Activated CD8-positive, alpha-beta memory T cell treated with anti-CD3 and anti-CD28 coated beads, Interleukin-2, amount 10 ng/mL, durations not matched to agents 7 days and 5 days (primary cell): ENCODE measurements at regions not wholly inside any gene's neighbourhood (a gene's known extent, or its start where the extent isn't known, plus 50 kb on each side); places are given as distances from the start of the nearest gene placed in this dataset.

ENCODE experiments used
- ATAC-seq: fragments of 150-1000 bp; cut with Tn5 transposase; one replicate; pipeline ENCODE4 v1.10.0; 2021; ENCODE audit warnings: moderate library complexity
- CTCF ChIA-PET: fragments of 350-600 bp; sonication (Branson Sonifier 250); formaldehyde crosslinking; loops from one replicate; lab custom pipeline; 2021; ENCODE audit warnings: antibody characterized with exemption; lab: Charles Lee
- DNase-seq: peaks from one replicate; pipeline ENCODE4 v3.0.0-alpha.2; 2020
- H3K27ac Mint-ChIP-seq: one replicate; pipeline ENCODE4 v1.8.0; 2021; ENCODE audit warnings: mild to moderate bottlenecking, mixed read lengths
- H3K27me3 Mint-ChIP-seq: one replicate; pipeline ENCODE4 v1.8.0; 2021; ENCODE audit warnings: mixed read lengths
- H3K36me3 Mint-ChIP-seq: one replicate; pipeline ENCODE4 v1.8.0; 2021; ENCODE audit warnings: mild to moderate bottlenecking, mixed read lengths
- H3K4me1 Mint-ChIP-seq: one replicate; pipeline ENCODE4 v1.8.0; 2021; ENCODE audit warnings: mixed read lengths
- H3K4me3 Mint-ChIP-seq: one replicate; pipeline ENCODE4 v1.8.0; 2021; ENCODE audit warnings: mild to moderate bottlenecking, moderate library complexity, mixed read lengths
- H3K9me3 Mint-ChIP-seq: one replicate; pipeline ENCODE4 v1.8.0; 2022; ENCODE audit warnings: low read depth, mixed read lengths

DNA sequence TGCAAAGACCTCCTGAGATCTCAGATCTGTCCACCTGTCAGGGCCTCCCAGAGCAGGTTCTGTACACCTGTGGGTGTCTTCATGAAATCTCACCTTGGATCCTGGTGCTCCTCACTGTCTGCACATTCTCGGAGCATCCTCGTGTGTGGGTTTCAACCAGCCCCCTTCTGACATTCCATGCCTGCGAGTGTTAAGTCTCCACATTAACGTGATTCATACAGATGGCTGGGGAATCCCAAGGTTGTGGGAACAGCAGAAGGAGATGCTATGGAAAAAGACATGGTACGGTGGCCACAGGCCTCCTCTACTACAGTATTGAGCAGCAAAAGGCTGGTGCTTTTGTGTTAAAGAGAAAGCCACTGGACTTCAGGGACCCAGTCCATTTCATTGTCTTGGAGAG, 556.5 kb downstream of the DHX35 start:
- Mint-ChIP-seq H3K36me3 (no peaks in the 10 kb centered on the region), H3K9me3 (no peaks in the 10 kb centered on the region), H3K4me1 (no peaks in the 10 kb centered on the region), H3K27me3 (no peaks in the 10 kb centered on the region), H3K27ac (no peak overlapping the region), H3K4me3 (no peak overlapping the region)
- CTCF ChIA-PET: no interaction called here
- DNase-seq (no peak), ATAC-seq (no peak)

- Mint-ChIP-seq H3K4me3 (no peak overlapping the region), H3K27ac (no peak overlapping the region), H3K36me3 (no peaks in the 10 kb centered on the region), H3K4me1 (no peaks in the 10 kb centered on the region), H3K9me3 (no peaks in the 10 kb centered on the region), H3K27me3 (no peaks in the 10 kb centered on the region)
- CTCF ChIA-PET: no interaction called here
- no peak for DNase-seq
- ATAC-seq: no peak
These were observed 554.8 kb downstream of the DHX35 start for GRCh38 chr20:39516964-39517363.

DNA sequence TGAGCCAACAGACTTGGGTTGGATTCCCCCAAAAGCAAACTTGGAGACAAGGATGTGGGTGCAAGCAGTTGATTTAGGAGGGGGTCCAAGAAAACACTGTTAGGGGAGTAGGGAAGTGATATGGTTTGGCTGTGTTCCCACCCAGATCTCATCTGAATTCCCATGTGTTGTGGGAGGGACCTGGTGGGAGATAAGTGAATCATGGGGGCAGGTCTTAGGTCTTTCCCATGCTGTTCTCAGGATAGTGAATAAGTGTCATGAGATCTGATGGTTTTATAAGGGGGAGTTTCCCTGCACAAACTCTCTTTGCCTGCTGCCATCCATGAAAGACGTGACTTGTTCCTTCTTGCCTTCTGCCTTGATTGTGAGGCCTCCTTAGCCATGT, 542.6 kb downstream of the DHX35 start:
- H3K27me3 Mint-ChIP-seq: no peaks in the 10 kb centered on the region
- no peak overlapping the region for H3K4me3 Mint-ChIP-seq
- no peaks in the 10 kb centered on the region for H3K4me1 Mint-ChIP-seq
- ATAC-seq (no peak), DNase-seq (no peak)
- no peak overlapping the region for H3K27ac Mint-ChIP-seq
- CTCF ChIA-PET: no interaction called here
- no peaks in the 10 kb centered on the region for H3K36me3 Mint-ChIP-seq
- H3K9me3 Mint-ChIP-seq: no peaks in the 10 kb centered on the region

GRCh38 chr20:39503902-39504709, 542.0 kb downstream of the DHX35 start:
- CTCF ChIA-PET: no interaction called here
- H3K4me3 Mint-ChIP-seq: no peak overlapping the region

GRCh38 chr20:39492223-39492797, 530.2 kb downstream of the DHX35 start:
- no peak for DNase-seq
- H3K36me3 Mint-ChIP-seq: no peaks in the 10 kb centered on the region
- no peak overlapping the region for H3K4me3 Mint-ChIP-seq
- CTCF ChIA-PET: no interaction called here
- no peaks in the 10 kb centered on the region for H3K4me1 Mint-ChIP-seq
- H3K27me3 Mint-ChIP-seq: no peaks in the 10 kb centered on the region
- H3K9me3 Mint-ChIP-seq: peaks cover 2% of the 10 kb centered on the region
- no peak for ATAC-seq
- no peak overlapping the region for H3K27ac Mint-ChIP-seq

More at GRCh38 chr20:39503902-39504709, 542.0 kb downstream of the DHX35 start:
- Mint-ChIP-seq H3K27ac (no peak overlapping the region), H3K36me3 (no peaks in the 10 kb centered on the region), H3K27me3 (no peaks in the 10 kb centered on the region), H3K4me1 (no peaks in the 10 kb centered on the region), H3K9me3 (no peaks in the 10 kb centered on the region)
- DNase-seq: no peak
- no peak for ATAC-seq

DNA sequence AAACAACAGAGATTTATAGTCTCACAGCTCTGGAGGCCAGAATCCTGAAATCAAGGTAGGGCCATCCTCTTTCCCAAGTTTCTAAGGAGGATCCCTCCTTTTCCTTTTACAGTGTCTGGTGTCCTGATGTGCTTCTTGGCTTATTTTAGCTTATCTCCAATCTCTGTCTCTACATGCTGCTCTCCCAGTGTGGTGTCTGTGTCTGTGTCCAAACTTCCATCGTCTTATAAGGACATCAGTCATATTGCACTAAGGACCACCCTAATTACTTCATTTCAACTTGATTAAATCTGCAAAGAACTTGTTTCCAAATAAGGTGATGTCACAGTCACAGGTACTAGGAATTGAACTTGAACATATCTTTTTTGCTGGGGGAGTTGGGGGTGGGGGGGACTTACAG, 529.6 kb downstream of the DHX35 start:
- Mint-ChIP-seq H3K27ac (no peak overlapping the region), H3K36me3 (no peaks in the 10 kb centered on the region), H3K9me3 (peaks cover 2% of the 10 kb centered on the region), H3K27me3 (no peaks in the 10 kb centered on the region), H3K4me3 (no peak overlapping the region), H3K4me1 (no peaks in the 10 kb centered on the region)
- CTCF ChIA-PET: no interaction called here
- ATAC-seq (no peak), DNase-seq (no peak)

DNA sequence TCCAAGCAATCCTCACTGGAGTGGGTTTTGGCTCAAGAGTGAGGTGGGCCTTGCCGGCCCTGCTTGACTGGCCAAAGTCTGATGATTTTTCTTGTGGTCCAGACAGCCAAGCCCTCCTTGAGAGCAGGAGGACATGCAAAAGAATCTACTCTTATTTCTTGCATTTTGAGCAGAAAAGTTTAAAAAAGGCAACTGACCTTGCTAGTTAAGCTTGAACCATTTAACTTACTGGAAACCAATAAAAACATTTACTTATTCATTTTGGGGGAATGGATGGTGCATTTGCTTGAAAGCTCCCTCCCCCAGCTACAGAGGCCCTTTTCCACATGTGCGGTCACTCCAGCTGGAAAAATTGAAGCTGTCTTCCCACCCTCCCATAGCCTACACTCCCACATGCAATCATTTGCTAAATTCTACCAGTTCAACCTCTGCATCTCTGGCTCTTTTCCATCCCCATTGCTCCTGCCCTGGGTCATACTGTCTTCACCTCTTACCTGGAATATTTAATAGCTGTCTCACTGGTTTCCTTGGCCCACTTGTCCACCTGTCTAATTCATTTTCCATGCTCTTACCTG, 527.9 kb downstream of the DHX35 start:
- Mint-ChIP-seq H3K27me3 (no peaks in the 10 kb centered on the region), H3K27ac (no peak overlapping the region), H3K9me3 (peaks cover 2% of the 10 kb centered on the region), H3K36me3 (no peaks in the 10 kb centered on the region), H3K4me3 (no peak overlapping the region), H3K4me1 (no peaks in the 10 kb centered on the region)
- DNase-seq: no peak
- CTCF ChIA-PET: no interaction called here
- ATAC-seq: no peak

- DNase-seq (no peak), ATAC-seq (no peak)
- Mint-ChIP-seq H3K4me3 (no peak overlapping the region), H3K27me3 (no peaks in the 10 kb centered on the region), H3K4me1 (no peaks in the 10 kb centered on the region), H3K36me3 (no peaks in the 10 kb centered on the region), H3K27ac (no peak overlapping the region), H3K9me3 (no peaks in the 10 kb centered on the region)
- CTCF ChIA-PET: no interaction called here
These were observed 518.3 kb downstream of the DHX35 start for GRCh38 chr20:39480276-39481043.

GRCh38 chr20:39479196-39479810, 517.2 kb downstream of the DHX35 start:
- DNase-seq: no peak
- Mint-ChIP-seq H3K27me3 (no peaks in the 10 kb centered on the region), H3K36me3 (no peaks in the 10 kb centered on the region), H3K4me1 (no peaks in the 10 kb centered on the region), H3K9me3 (no peaks in the 10 kb centered on the region), H3K27ac (no peak overlapping the region), H3K4me3 (no peak overlapping the region)
- CTCF ChIA-PET: no interaction called here
- no peak for ATAC-seq

GRCh38 chr20:39474879-39475278, 512.7 kb downstream of the DHX35 start:
- CTCF ChIA-PET: no interaction called here
- H3K27ac Mint-ChIP-seq: no peak overlapping the region
- no peaks in the 10 kb centered on the region for H3K36me3 Mint-ChIP-seq
- no peak for DNase-seq
- no peaks in the 10 kb centered on the region for H3K27me3 Mint-ChIP-seq
- H3K9me3 Mint-ChIP-seq: no peaks in the 10 kb centered on the region
- no peak for ATAC-seq
- no peaks in the 10 kb centered on the region for H3K4me1 Mint-ChIP-seq
- H3K4me3 Mint-ChIP-seq: no peak overlapping the region

GRCh38 chr20:39473536-39473935, 511.4 kb downstream of the DHX35 start:
- CTCF ChIA-PET: no interaction called here
- H3K27me3 Mint-ChIP-seq: no peaks in the 10 kb centered on the region

DNA sequence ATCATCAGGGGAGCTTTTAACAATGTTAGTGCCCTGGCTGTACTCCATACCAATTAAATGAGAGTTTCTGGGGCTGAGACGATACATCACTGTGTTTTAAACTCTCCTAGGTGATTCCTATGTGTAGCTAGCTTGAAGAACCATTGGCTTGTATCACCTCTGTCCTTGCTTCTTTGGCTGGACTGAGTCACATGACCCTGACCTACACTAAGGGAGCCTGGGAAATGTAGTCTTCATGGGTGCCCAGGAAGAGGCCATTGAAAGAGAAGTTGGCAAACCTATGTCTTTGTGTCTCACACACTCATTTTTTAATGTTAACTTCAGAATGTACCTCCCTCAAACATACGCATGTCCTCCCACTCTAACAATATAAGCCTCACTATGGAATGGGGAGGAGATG, 506.6 kb downstream of the DHX35 start:
- Mint-ChIP-seq H3K4me3 (no peak overlapping the region), H3K9me3 (no peaks in the 10 kb centered on the region), H3K27me3 (no peaks in the 10 kb centered on the region), H3K27ac (no peak overlapping the region), H3K36me3 (no peaks in the 10 kb centered on the region), H3K4me1 (no peaks in the 10 kb centered on the region)
- ATAC-seq: no peak
- no peak for DNase-seq
- CTCF ChIA-PET: no interaction called here

More at GRCh38 chr20:39473536-39473935, 511.4 kb downstream of the DHX35 start:
- Mint-ChIP-seq H3K4me1 (no peaks in the 10 kb centered on the region), H3K27ac (no peak overlapping the region), H3K4me3 (no peak overlapping the region), H3K9me3 (no peaks in the 10 kb centered on the region), H3K36me3 (no peaks in the 10 kb centered on the region)
- no peak for ATAC-seq
- DNase-seq: no peak

DNA sequence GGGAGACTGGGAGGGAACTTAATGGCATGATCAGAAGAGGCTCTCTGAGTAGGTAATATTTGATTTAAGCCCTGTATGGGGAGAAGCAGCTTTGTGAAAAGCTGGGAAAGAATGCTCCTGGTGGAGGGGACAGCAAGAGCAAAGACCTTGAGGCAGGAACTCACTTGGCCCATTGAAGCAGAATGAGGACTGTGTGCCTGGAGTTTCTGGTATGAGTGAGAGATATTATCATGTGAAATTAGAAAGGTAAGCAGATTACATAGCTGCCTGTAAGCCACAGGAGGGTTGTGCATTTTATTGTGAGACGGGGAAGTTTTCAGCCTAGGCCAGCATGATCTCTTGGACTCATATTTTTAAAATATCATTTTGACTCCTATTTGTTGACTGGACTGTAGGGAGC, 502.1 kb downstream of the DHX35 start:
- no peak overlapping the region for H3K27ac Mint-ChIP-seq
- H3K4me3 Mint-ChIP-seq: no peak overlapping the region
- no peak for DNase-seq
- no peaks in the 10 kb centered on the region for H3K27me3 Mint-ChIP-seq
- no peaks in the 10 kb centered on the region for H3K36me3 Mint-ChIP-seq
- no peak for ATAC-seq
- CTCF ChIA-PET: no interaction called here
- no peaks in the 10 kb centered on the region for H3K4me1 Mint-ChIP-seq
- H3K9me3 Mint-ChIP-seq: no peaks in the 10 kb centered on the region
